T-cell (primary cell): ENCODE measurements at regions not wholly inside any gene's neighbourhood (a gene's known extent, or its start where the extent isn't known, plus 50 kb on each side); places are given as distances from the start of the nearest gene placed in this dataset.
"Not testable (repeated sequence)": the region's sequence is repeated elsewhere in the genome, so short reads cannot be mapped to it uniquely, and the experiment has no call there.

ENCODE experiments used
- ATAC-seq, 4 experiments: fragments of 200-7000 bp in 3 of 4; fragments of 150-1000 bp in 1 of 4; cut with Tn5 transposase; replicated peaks in 1 of 4; 1 replicate in 3 of 4; 2 replicates in 1 of 4; pipeline ENCODE4 v1.10.0; 2021; ENCODE audit warnings: moderate library complexity in 3 of 4, mild to moderate bottlenecking in 2 of 4, moderate number of reproducible peaks in 1 of 4
- CTCF ChIA-PET, 2 donors: fragments of 300-600 bp; sonication (Branson Sonifier 250); formaldehyde crosslinking; loops; one replicate each; lab custom pipeline; 2022; ENCODE audit warnings: antibody characterized with exemption in 2 of 2; lab: Charles Lee
- POLR2A ChIA-PET, 2 donors: fragments of 300-600 bp; sonication (Branson Sonifier 250); formaldehyde crosslinking; loops; one replicate each; lab custom pipeline; 2022; ENCODE audit warnings: antibody characterized with exemption in 2 of 2; lab: Charles Lee
- DNase-seq, 35 experiments: peaks; one replicate each; pipeline versions ENCODE4 v3.0.0 to v3.0.0-alpha.2; 2013 to 2023
- H3K27ac ChIP-seq: one replicate; pipeline ENCODE4 v1.5.1; 2013; ENCODE audit warnings: low read length
- H3K27me3 ChIP-seq, 2 experiments: replicated peaks in 1 of 2; 1 replicate in 1 of 2; 2 replicates in 1 of 2; pipeline versions ENCODE4 v1.6.1 to v1.7.0; 2013; ENCODE audit warnings: low read length in 1 of 2, mixed read lengths in 1 of 2; ENCODE audit not compliant: control insufficient read depth in 2 of 2, insufficient read depth in 2 of 2; ENCODE audit errors: extremely low read depth in 1 of 2
- H3K36me3 ChIP-seq, 2 donors: 1 replicate in 1 of 2; 2 replicates in 1 of 2; pipeline versions ENCODE4 v1.6.1 to v1.7.0; 2013; ENCODE audit warnings: low read length in 1 of 2; ENCODE audit not compliant: control insufficient read depth in 2 of 2, insufficient read depth in 1 of 2; ENCODE audit errors: extremely low read depth in 1 of 2
- H3K4me1 ChIP-seq, 2 experiments: 1 replicate in 1 of 2; 2 replicates in 1 of 2; pipeline versions ENCODE4 v1.6.1 to v1.7.0; 2013; ENCODE audit warnings: low read length in 2 of 2, mixed read lengths in 1 of 2; ENCODE audit not compliant: insufficient read depth in 2 of 2, control insufficient read depth in 1 of 2; ENCODE audit errors: extremely low read depth in 1 of 2
- H3K4me3 ChIP-seq, 2 donors: 1 replicate in 1 of 2; 2 replicates in 1 of 2; pipeline versions ENCODE4 v1.5.1 to v1.7.0; 2013; ENCODE audit warnings: mild to moderate bottlenecking in 2 of 2, low read length in 1 of 2, moderate library complexity in 1 of 2; ENCODE audit not compliant: control insufficient read depth in 1 of 2; ENCODE audit errors: extremely low read depth in 1 of 2
- H3K9me3 ChIP-seq: 2 replicates; pipeline ENCODE4 v1.7.0; 2013
- H3K27ac Mint-ChIP-seq, 2 donors: one replicate each; pipeline ENCODE4 v1.8.0; 2020 to 2021; ENCODE audit warnings: mild to moderate bottlenecking in 2 of 2, mixed read lengths in 2 of 2
- H3K27me3 Mint-ChIP-seq, 2 donors: one replicate each; pipeline ENCODE4 v1.8.0; 2021 to 2022; ENCODE audit warnings: mixed read lengths in 2 of 2
- H3K36me3 Mint-ChIP-seq: one replicate; pipeline ENCODE4 v1.8.0; 2021; ENCODE audit warnings: mixed read lengths
- H3K4me1 Mint-ChIP-seq, 3 donors: one replicate each; pipeline ENCODE4 v1.8.0; 2020 to 2022; ENCODE audit warnings: mixed read lengths in 3 of 3, mild to moderate bottlenecking in 1 of 3
- H3K4me3 Mint-ChIP-seq, 3 donors: one replicate each; pipeline ENCODE4 v1.8.0; 2020 to 2022; ENCODE audit warnings: mild to moderate bottlenecking in 3 of 3, mixed read lengths in 3 of 3, moderate library complexity in 3 of 3
- H3K9me3 Mint-ChIP-seq, 3 donors: one replicate each; pipeline ENCODE4 v1.8.0; 2020 to 2022; ENCODE audit warnings: mixed read lengths in 3 of 3
- WGBS: methylation state at CpG from one replicate; pipeline ENCODE4 v1.1.5; 2013; ENCODE audit warnings: missing lambda C conversion rate; ENCODE audit not compliant: insufficient coverage; 5-methylcytosine and 5-hydroxymethylcytosine counted together

GRCh38 chr2:198277181-198277580, 472.8 kb downstream of the PLCL1 start:
- CTCF ChIA-PET, result interaction anchor here (0.6 to 1.1 kb wide), 3 partner anchors 22 to 1912 kb away, joined by 3 to 5 read pairs (median 4); no protein-coding TSS in a partner anchor
- Histone ChIP-seq H3K4me3 (no peak overlapping the region), H3K9me3 (no peaks in the 10 kb centered on the region), H3K27me3 (peaks cover 0 to 5% of the 10 kb centered on the region in 2 experiments), H3K27ac (no peak overlapping the region), H3K4me1 (no peaks in the 10 kb centered on the region), H3K36me3 (no peaks in the 10 kb centered on the region)
- no peaks in the 10 kb centered on the region for H3K4me1 Mint-ChIP-seq
- ATAC-seq (no peak), DNase-seq (no peak)
- POLR2A ChIA-PET, result interaction anchor here in 1 of 2 donors (0.7 kb wide), 1 partner anchor 164 kb away, joined by 4 read pairs; no protein-coding TSS in a partner anchor
- H3K27ac Mint-ChIP-seq, result no peak overlapping the region
- no peaks in the 10 kb centered on the region for H3K9me3 Mint-ChIP-seq
- H3K27me3 Mint-ChIP-seq, result peaks cover 9 to 11% of the 10 kb centered on the region in 2 donors
- H3K4me3 Mint-ChIP-seq, result no peak overlapping the region
- WGBS, result 92% methylated on average over 2 of the region's 2 CpGs
- no peaks in the 10 kb centered on the region for H3K36me3 Mint-ChIP-seq

GRCh38 chr2:198273660-198274059, 469.3 kb downstream of the PLCL1 start:
- Mint-ChIP-seq H3K36me3 (no peaks in the 10 kb centered on the region), H3K27ac (no peak overlapping the region), H3K27me3 (peaks cover 6 to 11% of the 10 kb centered on the region in 2 donors), H3K4me1 (no peaks in the 10 kb centered on the region), H3K4me3 (no peak overlapping the region), H3K9me3 (peaks cover 0 to 3% (median 0%) of the 10 kb centered on the region in 3 donors)
- H3K4me1 ChIP-seq, result no peaks in the 10 kb centered on the region
- CTCF ChIA-PET, result interaction anchor here in 1 of 2 donors (0.6 kb wide), 1 partner anchor 24 kb away, joined by 4 read pairs; no protein-coding TSS in a partner anchor
- peaks cover 0 to 3% of the 10 kb centered on the region in 2 experiments for H3K27me3 ChIP-seq
- WGBS, result no CpG with 5 or more reads among the region's 1 CpG
- no peaks in the 10 kb centered on the region for H3K36me3 ChIP-seq
- no peak overlapping the region for H3K4me3 ChIP-seq
- no peaks in the 10 kb centered on the region for H3K9me3 ChIP-seq
- POLR2A ChIA-PET, result no interaction called here
- DNase-seq (no peak), ATAC-seq (no peak)
- no peak overlapping the region for H3K27ac ChIP-seq

GRCh38 chr2:198270157-198270556, 465.8 kb downstream of the PLCL1 start:
- POLR2A ChIA-PET, H3K27ac Mint-ChIP-seq, H3K36me3 ChIP-seq, H3K4me3 ChIP-seq, H3K9me3 Mint-ChIP-seq, H3K4me3 Mint-ChIP-seq, H3K4me1 ChIP-seq, H3K9me3 ChIP-seq, DNase-seq, H3K36me3 Mint-ChIP-seq, H3K27me3 ChIP-seq, H3K4me1 Mint-ChIP-seq, ATAC-seq, H3K27ac ChIP-seq: not testable (repeated sequence)
- CTCF ChIA-PET, result interaction anchor here in 1 of 2 donors (0.7 kb wide), 1 partner anchor 413 kb away, joined by 3 read pairs; no protein-coding TSS in a partner anchor
- H3K27me3 Mint-ChIP-seq, result peaks cover 6 to 16% of the 10 kb centered on the region in 2 donors
- no CpG with 5 or more reads among the region's 2 CpGs for WGBS

- POLR2A ChIA-PET, result no interaction called here
- H3K4me1 Mint-ChIP-seq, result no peaks in the 10 kb centered on the region
- H3K27me3 Mint-ChIP-seq, result peaks cover 6 to 18% of the 10 kb centered on the region in 2 donors
- peaks cover 0 to 6% of the 10 kb centered on the region in 2 experiments for H3K27me3 ChIP-seq
- no peak overlapping the region for H3K4me3 Mint-ChIP-seq
- WGBS, result no CpG with 5 or more reads among the region's 1 CpG
- CTCF ChIA-PET, result no interaction called here
- no peak overlapping the region for H3K27ac Mint-ChIP-seq
- ATAC-seq (no peak), DNase-seq (no peak)
- H3K4me1 ChIP-seq, result no peaks in the 10 kb centered on the region
- H3K36me3 ChIP-seq, result no peaks in the 10 kb centered on the region
- H3K4me3 ChIP-seq, result no peak overlapping the region
- peaks cover 0 to 3% (median 0%) of the 10 kb centered on the region in 3 donors for H3K9me3 Mint-ChIP-seq
- H3K36me3 Mint-ChIP-seq, result no peaks in the 10 kb centered on the region
- no peaks in the 10 kb centered on the region for H3K9me3 ChIP-seq
- no peak overlapping the region for H3K27ac ChIP-seq
These were observed 464.1 kb downstream of the PLCL1 start for GRCh38 chr2:198268519-198268918.

GRCh38 chr2:198259496-198259895, 455.1 kb downstream of the PLCL1 start:
- H3K36me3 Mint-ChIP-seq, result no peaks in the 10 kb centered on the region
- H3K27me3 Mint-ChIP-seq, result peaks cover 26 to 31% of the 10 kb centered on the region in 2 donors
- no peaks in the 10 kb centered on the region for H3K4me1 Mint-ChIP-seq
- Histone ChIP-seq H3K27ac (no peak overlapping the region), H3K27me3 (peaks cover 2 to 10% of the 10 kb centered on the region in 2 experiments), H3K36me3 (no peaks in the 10 kb centered on the region), H3K9me3 (no peaks in the 10 kb centered on the region), H3K4me3 (no peak overlapping the region), H3K4me1 (no peaks in the 10 kb centered on the region)
- no peak overlapping the region for H3K27ac Mint-ChIP-seq
- no peak for DNase-seq
- no peaks in the 10 kb centered on the region for H3K9me3 Mint-ChIP-seq
- no peak for ATAC-seq
- H3K4me3 Mint-ChIP-seq, result no peak overlapping the region
- CTCF ChIA-PET, result interaction anchor here (0.6 to 0.7 kb wide), 2 partner anchors 464 to 1509 kb away, joined by 3 to 4 read pairs; no protein-coding TSS in a partner anchor
- POLR2A ChIA-PET, result interaction anchor here in 1 of 2 donors (0.6 kb wide), 1 partner anchor 929 kb away, joined by 3 read pairs; no protein-coding TSS in a partner anchor
- WGBS, result 95% methylated on average over 3 of the region's 3 CpGs

GRCh38 chr2:198254536-198255090, 450.2 kb downstream of the PLCL1 start:
- Histone ChIP-seq H3K27me3 (peaks cover 2 to 9% of the 10 kb centered on the region in 2 experiments), H3K4me3 (no peak overlapping the region), H3K36me3 (no peaks in the 10 kb centered on the region), H3K4me1 (no peaks in the 10 kb centered on the region), H3K9me3 (no peaks in the 10 kb centered on the region), H3K27ac (no peak overlapping the region)
- ATAC-seq (no peak), DNase-seq (no peak)
- Mint-ChIP-seq H3K4me1 (no peaks in the 10 kb centered on the region), H3K27ac (no peak overlapping the region), H3K36me3 (no peaks in the 10 kb centered on the region), H3K4me3 (no peak overlapping the region), H3K27me3 (peaks cover 20 to 27% of the 10 kb centered on the region in 2 donors), H3K9me3 (no peaks in the 10 kb centered on the region)
- WGBS, result 63% methylated on average over 2 of the region's 5 CpGs
- ChIA-PET POLR2A (no interaction called here), CTCF (no interaction called here)
